ENCODE measurements at regions not wholly inside any gene's neighbourhood (a gene's known extent, or its start where the extent isn't known, plus 50 kb on each side); places are given as distances from the start of the nearest gene placed in this dataset.

DNA sequence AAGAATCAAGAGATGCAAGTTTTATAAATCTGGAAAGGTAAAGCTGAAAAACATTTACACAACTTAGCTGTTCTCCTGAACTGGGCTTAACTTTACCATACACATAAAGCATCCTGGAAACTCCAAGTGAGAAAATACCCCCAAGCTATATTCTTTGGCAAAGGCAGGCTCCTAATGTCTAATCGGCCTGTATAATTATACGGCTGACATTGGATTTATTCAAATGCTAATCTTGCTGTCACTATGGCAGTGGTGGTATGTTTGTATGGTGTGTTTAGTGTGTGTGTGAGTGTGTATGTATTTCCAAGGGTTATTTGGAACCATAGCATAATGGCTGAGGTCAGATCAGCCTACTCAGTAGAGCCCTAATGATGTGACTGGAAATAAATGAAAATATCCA is 1031.8 kb upstream of the ZEB2 start:
- Mint-ChIP-seq H3K27me3 (ENCODE audit: low read depth, unreplicated experiment) (no peaks in the 10 kb centered on the region), H3K4me1 (ENCODE audit: low read depth, unreplicated experiment) (no peaks in the 10 kb centered on the region), H3K4me3 (ENCODE audit: unreplicated experiment) (no peak overlapping the region), H3K9me3 (ENCODE audit: unreplicated experiment) (no peaks in the 10 kb centered on the region), H3K36me3 (ENCODE audit: low read depth, unreplicated experiment) (no peaks in the 10 kb centered on the region), H3K27ac (ENCODE audit: unreplicated experiment) (no peak overlapping the region)
- Histone ChIP-seq H3K79me2 (ENCODE audit: insufficient read depth, low read length) (no peaks in the 10 kb centered on the region), H3K4me1 (ENCODE audit: insufficient read depth, low read length) (no peaks in the 10 kb centered on the region), H2AFZ (ENCODE audit: low read depth, low read length) (no peak overlapping the region), H3K4me3 (ENCODE audit: insufficient read depth, low read depth, low read length) (no peak overlapping the region), H3K9me3 (ENCODE audit: insufficient read depth, low read depth, low read length) (no peaks in the 10 kb centered on the region), H3K27ac (ENCODE audit: low read depth, low read length) (no peak overlapping the region), H3K36me3 (ENCODE audit: insufficient read depth, low read length) (no peaks in the 10 kb centered on the region), H4K20me1 (ENCODE audit: insufficient read depth, low read length) (no peaks in the 10 kb centered on the region), H3K27me3 (ENCODE audit: insufficient read depth, low read length) (no peaks in the 10 kb centered on the region), H3K9ac (ENCODE audit: low read length) (no peak overlapping the region), H3K4me2 (ENCODE audit: low read length) (no peak overlapping the region)
- FAIRE-seq (no peak), DNase-seq (ENCODE audit: low read depth) (no peak)
- TF ChIP-seq, protein P1, sequence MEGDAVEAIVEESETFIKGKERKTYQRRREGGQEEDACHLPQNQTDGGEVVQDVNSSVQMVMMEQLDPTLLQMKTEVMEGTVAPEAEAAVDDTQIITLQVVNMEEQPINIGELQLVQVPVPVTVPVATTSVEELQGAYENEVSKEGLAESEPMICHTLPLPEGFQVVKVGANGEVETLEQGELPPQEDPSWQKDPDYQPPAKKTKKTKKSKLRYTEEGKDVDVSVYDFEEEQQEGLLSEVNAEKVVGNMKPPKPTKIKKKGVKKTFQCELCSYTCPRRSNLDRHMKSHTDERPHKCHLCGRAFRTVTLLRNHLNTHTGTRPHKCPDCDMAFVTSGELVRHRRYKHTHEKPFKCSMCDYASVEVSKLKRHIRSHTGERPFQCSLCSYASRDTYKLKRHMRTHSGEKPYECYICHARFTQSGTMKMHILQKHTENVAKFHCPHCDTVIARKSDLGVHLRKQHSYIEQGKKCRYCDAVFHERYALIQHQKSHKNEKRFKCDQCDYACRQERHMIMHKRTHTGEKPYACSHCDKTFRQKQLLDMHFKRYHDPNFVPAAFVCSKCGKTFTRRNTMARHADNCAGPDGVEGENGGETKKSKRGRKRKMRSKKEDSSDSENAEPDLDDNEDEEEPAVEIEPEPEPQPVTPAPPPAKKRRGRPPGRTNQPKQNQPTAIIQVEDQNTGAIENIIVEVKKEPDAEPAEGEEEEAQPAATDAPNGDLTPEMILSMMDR (IDR thresholded peaks at IDR 0.05; ENCODE audit: insufficient read depth, low read depth, low read length) = no peak
- no peak for TF ChIP-seq EZH2 (IDR thresholded peaks at IDR 0.05; ENCODE audit: insufficient read depth, low read length)

DNA sequence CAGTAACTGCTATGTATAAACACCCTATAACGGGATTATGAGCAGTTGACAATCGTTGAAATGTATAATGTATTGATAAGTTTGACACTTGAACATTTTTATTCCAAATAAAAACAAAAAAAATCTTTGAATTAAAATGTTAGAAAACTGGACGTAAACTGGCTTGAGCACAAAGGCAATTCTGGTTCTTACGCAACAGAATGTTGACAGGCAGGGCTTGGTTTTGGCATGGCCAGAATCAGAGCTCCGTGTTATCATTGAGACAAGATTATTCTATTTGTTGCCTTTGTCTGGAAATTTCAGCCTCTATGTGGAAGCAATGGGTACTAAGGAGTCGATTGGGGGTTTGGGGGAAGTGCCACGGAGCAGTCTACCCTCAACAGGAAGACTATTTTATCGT is 1028.6 kb upstream of the ZEB2 start:
- Mint-ChIP-seq H3K27ac (ENCODE audit: unreplicated experiment) (no peak overlapping the region), H3K9me3 (ENCODE audit: unreplicated experiment) (no peaks in the 10 kb centered on the region), H3K27me3 (ENCODE audit: low read depth, unreplicated experiment) (no peaks in the 10 kb centered on the region), H3K36me3 (ENCODE audit: low read depth, unreplicated experiment) (no peaks in the 10 kb centered on the region), H3K4me3 (ENCODE audit: unreplicated experiment) (no peak overlapping the region), H3K4me1 (ENCODE audit: low read depth, unreplicated experiment) (no peaks in the 10 kb centered on the region)
- Histone ChIP-seq H3K27me3 (ENCODE audit: insufficient read depth, low read length) (no peaks in the 10 kb centered on the region), H3K9ac (ENCODE audit: low read length) (no peak overlapping the region), H3K4me3 (ENCODE audit: insufficient read depth, low read depth, low read length) (no peak overlapping the region), H2AFZ (ENCODE audit: low read depth, low read length) (no peak overlapping the region), H3K27ac (ENCODE audit: low read depth, low read length) (no peak overlapping the region), H4K20me1 (ENCODE audit: insufficient read depth, low read length) (no peaks in the 10 kb centered on the region), H3K36me3 (ENCODE audit: insufficient read depth, low read length) (no peaks in the 10 kb centered on the region), H3K4me1 (ENCODE audit: insufficient read depth, low read length) (no peaks in the 10 kb centered on the region), H3K9me3 (ENCODE audit: insufficient read depth, low read depth, low read length) (no peaks in the 10 kb centered on the region), H3K79me2 (ENCODE audit: insufficient read depth, low read length) (no peaks in the 10 kb centered on the region), H3K4me2 (ENCODE audit: low read length) (no peak overlapping the region)
- TF ChIP-seq, protein P1 (IDR thresholded peaks at IDR 0.05; ENCODE audit: insufficient read depth, low read depth, low read length) = no peak
- no peak for TF ChIP-seq EZH2 (IDR thresholded peaks at IDR 0.05; ENCODE audit: insufficient read depth, low read length)
- DNase-seq (ENCODE audit: low read depth) (no peak), FAIRE-seq (no peak)

DNA sequence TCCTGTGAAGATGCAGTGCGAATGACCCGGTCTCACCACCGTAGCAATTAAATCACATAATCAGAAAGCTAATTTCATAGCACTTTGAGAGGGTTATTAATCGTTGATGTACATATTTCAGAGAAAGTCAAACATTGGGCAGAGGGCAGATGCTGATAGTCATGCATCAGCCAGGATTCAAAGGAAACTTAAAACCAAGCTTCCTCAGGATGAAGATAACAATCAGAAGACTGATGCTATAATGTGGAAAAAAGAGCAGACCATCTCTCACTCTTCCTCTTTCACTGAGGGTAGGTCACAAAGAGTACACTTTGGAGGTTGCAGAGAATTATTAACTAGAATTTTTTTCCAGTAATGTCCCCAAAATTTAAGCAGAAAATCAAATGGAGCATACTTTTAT is 1027.7 kb upstream of the ZEB2 start:
- H3K4me1 Mint-ChIP-seq (ENCODE audit: low read depth, unreplicated experiment) = no peaks in the 10 kb centered on the region
- no peak overlapping the region for H3K4me3 Mint-ChIP-seq (ENCODE audit: unreplicated experiment)
- no peak overlapping the region for H2AFZ ChIP-seq (ENCODE audit: low read depth, low read length)
- H3K4me2 ChIP-seq (ENCODE audit: low read length) = no peak overlapping the region
- no peak overlapping the region for H3K4me3 ChIP-seq (ENCODE audit: insufficient read depth, low read depth, low read length)
- FAIRE-seq (no peak), DNase-seq (ENCODE audit: low read depth) (no peak)
- H3K9ac ChIP-seq (ENCODE audit: low read length) = no peak overlapping the region
- H3K79me2 ChIP-seq (ENCODE audit: insufficient read depth, low read length) = no peaks in the 10 kb centered on the region
- no peaks in the 10 kb centered on the region for H3K4me1 ChIP-seq (ENCODE audit: insufficient read depth, low read length)
- H3K9me3 Mint-ChIP-seq (ENCODE audit: unreplicated experiment) = no peaks in the 10 kb centered on the region
- no peaks in the 10 kb centered on the region for H3K9me3 ChIP-seq (ENCODE audit: insufficient read depth, low read depth, low read length)
- H3K27me3 ChIP-seq (ENCODE audit: insufficient read depth, low read length) = no peaks in the 10 kb centered on the region
- H3K27ac ChIP-seq (ENCODE audit: low read depth, low read length) = no peak overlapping the region
- no peak overlapping the region for H3K27ac Mint-ChIP-seq (ENCODE audit: unreplicated experiment)
- no peaks in the 10 kb centered on the region for H3K27me3 Mint-ChIP-seq (ENCODE audit: low read depth, unreplicated experiment)
- TF ChIP-seq, protein P1 (IDR thresholded peaks at IDR 0.05; ENCODE audit: insufficient read depth, low read depth, low read length) = no peak
- TF ChIP-seq EZH2 (IDR thresholded peaks at IDR 0.05; ENCODE audit: insufficient read depth, low read length) = no peak
- no peaks in the 10 kb centered on the region for H3K36me3 Mint-ChIP-seq (ENCODE audit: low read depth, unreplicated experiment)
- no peaks in the 10 kb centered on the region for H3K36me3 ChIP-seq (ENCODE audit: insufficient read depth, low read length)
- H4K20me1 ChIP-seq (ENCODE audit: insufficient read depth, low read length) = no peaks in the 10 kb centered on the region

All from astrocyte (in vitro differentiated cells and primary cell).